GM21360 (cell line): ENCODE measurements at regions not wholly inside any gene's neighbourhood (a gene's known extent, or its start where the extent isn't known, plus 50 kb on each side); places are given as distances from the start of the nearest gene placed in this dataset.

Source experiments
- ATAC-seq: cut with Tn5 transposase; IDR thresholded peaks from one replicate; pipeline ENCODE4 v1.9.1; 2021; ENCODE audit warnings: mild to moderate bottlenecking, moderate library complexity; ENCODE audit not compliant: unreplicated experiment

DNA sequence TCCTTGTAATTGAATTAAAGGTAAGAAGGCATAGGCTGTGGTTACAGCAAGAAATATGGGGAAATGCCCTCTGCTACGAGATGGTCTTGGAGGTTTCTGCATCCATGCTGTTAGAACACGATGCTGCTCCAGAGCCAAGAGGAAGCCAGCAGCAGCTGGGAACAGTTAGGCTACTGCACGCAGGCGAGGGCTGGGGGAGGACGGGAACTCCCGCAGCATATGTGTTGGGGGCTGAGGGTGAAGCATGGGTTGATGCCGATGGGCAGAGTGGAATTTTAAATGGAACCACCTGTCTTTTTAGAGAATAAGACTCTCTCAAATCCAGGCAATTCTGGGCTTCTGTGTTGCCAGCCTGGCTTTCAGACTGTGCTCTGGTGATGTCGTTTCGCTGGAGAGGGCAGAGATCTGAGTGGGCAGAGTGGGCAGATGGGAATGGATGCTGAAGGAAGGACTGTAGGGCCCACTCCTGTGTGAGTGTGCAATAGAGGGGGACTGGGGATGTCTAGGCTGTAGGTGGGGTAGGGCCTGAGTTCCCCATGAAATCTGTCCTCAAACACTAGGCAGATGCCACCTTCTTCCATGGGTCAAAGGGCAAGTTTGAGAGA lies 417.0 kb upstream of the TPM1 start:
- no peak for ATAC-seq

- no peak for ATAC-seq
Observed at GRCh38 chr15:62626903-62627302, 415.6 kb upstream of the TPM1 start.

DNA sequence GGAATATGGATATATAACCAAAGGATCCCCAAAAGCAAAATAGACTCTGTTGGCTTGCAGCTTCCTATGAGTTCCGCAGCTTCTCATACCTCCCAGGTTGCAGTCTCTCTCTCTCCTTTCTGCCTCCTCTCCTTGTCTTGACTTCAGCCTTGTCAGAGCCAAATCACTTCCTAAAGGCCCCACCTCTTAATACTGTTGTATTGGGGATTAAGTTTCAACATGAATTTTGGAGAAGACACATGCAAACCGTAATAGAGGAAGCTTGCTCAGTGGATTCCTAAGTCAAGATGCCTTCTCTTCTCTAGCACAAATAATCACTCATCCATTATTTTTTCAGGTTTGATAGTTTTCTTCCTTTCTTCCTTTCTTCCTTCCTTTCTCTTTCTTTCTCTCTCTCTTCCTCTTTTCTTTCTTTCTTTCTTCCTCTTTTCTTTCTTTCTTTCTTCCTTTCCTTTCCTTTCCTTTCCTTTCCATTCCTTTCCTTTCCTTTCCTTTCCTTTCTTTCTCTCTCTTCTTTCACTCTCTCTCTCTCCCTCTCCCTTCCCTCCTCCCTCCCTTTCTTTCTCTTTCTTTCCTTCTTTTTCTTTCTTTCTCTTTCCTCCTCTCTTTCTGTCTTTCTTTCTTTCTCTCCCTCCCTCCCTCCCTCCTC lies 411.3 kb upstream of the TPM1 start:
- ATAC-seq, result no peak

DNA sequence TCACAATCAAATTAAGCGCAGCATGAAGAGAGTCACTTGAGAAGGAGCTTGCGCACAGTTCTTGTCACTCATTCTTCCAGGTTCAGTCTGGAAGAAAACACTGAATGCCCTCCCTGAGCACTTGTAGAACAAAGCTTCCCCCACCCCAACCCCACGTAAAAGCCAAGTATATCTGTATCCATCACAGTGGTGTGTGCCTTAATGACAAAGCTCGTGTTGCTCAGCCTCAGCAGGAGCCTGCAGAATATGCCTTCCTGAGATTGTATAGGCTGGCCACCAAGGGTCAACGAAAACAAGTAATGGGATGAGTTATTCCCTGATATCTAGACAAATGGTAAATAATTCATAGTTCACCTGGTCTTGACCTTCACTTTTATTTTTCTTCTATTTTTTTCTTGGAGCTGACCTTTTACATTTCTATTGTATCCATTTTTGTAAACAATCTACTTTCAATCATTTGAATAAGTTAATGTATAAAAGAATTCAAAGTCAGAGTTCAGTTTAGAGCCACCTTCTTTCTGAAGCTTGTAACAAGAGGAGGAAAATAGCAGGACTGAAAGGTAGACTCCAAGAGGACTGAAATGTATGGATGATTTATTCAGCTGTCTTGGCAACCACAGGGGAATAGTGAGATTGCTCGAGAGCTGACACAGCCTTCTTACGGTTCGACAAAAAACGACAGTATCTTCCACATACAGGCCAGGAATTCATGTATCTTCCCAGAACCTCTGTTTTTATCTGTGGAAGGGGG lies 405.5 kb upstream of the TPM1 start:
- no peak for ATAC-seq

DNA sequence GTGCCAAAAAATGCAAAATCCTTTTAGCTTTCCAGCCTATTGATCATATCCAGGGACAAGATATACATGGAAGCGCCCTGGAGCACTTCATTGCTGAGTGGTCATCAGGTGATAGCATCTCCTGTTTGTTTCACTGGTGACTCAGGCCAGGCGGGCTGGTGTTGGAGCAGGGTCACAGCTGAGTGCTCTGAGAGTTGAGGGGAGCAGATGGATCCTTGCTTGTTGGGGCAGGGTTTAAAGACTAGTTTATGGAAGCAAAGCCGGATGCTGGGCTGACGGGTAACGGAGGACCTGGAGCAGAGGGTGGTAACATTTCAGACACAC lies 405.0 kb upstream of the TPM1 start:
- ATAC-seq, result no peak

GRCh38 chr15:62637950-62638619 lies 404.5 kb upstream of the TPM1 start:
- ATAC-seq, result no peak

- ATAC-seq, result no peak
Observed at GRCh38 chr15:62639432-62639831, 403.1 kb upstream of the TPM1 start.

DNA sequence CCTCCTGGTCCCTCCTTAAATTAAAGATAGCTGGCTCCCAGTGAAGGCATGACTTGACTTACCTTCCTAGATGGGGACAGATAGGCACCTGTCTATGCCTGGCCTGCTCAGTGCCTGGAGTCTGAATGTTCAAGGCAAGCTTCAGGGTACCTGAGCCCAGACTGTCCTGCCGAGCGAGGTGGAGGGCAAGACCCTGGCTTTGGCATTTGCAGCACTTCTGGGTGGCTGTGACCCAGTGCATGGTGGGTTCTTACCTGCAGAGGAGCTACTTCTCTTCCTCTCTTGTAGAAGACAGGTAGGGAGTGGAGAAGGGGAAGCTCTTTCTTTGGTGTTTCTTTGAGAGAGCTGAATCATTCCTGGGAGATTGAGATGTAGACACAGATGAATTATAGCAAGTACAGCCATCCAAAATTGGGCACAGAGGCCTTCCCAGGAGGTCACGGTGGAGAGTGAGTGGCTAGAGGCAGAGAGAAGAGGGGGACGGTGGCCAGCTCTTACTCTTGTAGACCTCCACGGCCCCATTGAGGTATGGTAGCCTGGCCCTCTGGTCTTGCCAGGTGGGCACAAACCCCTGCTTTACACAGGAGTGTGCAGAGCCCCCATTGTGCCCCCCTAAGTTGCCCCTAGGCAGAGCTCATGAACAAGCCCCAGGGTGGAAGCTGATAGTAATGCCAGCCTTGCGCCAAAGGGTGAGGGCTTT lies 402.5 kb upstream of the TPM1 start:
- ATAC-seq, result no peak

GRCh38 chr15:62641825-62642224 lies 400.7 kb upstream of the TPM1 start:
- no peak for ATAC-seq

DNA sequence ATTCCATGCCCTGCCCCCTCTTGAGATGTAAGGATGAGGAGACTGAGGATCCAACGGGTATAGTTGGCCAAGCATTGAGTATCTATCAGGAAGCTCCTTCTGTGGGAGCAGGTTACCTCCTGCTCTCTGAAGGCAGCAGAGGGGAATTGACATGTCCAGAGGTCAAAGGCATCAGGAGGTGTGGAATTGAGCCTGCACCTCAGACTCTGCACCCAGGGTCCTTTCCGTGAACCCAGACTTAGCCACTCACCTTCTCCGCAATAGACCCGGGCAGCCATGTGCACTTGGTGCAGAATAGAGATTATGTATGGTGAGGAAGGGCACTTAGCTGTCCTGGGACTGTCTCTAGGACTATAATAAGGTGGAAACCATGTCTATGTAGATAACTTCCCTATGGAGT lies 399.0 kb upstream of the TPM1 start:
- no peak for ATAC-seq

DNA sequence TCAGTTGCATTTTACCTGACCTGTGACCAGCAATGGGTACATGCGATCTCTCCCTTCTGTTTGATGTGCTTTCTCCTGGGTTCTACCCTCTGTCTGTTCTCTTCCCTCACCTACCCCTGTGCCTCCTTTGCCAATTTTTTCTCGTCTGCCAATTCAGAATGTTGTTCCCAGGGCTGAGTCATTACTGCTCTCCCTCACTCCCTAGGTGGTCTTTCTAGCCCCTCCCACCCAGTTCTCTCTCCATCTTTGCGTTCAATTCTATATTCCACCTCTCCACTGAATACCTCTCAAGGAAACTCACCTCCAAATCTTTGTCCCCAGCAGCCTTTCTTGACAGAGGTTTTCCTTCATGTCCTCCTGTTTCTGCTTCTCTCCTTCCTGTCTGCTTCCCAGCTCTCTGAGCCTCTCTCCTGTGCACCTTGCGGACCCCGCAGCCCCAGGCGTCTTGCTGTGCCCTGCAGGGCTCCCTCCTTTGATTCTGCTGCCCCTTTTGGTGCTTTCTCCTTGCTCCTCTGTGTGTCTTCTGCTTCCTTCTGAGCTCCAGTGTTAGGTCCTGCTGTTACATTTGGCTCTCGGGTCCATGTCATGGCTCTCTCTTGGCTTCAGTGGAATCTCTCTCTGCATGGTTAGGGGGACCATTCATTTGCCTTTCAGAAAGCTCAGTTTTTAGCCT lies 398.2 kb upstream of the TPM1 start:
- no peak for ATAC-seq

DNA sequence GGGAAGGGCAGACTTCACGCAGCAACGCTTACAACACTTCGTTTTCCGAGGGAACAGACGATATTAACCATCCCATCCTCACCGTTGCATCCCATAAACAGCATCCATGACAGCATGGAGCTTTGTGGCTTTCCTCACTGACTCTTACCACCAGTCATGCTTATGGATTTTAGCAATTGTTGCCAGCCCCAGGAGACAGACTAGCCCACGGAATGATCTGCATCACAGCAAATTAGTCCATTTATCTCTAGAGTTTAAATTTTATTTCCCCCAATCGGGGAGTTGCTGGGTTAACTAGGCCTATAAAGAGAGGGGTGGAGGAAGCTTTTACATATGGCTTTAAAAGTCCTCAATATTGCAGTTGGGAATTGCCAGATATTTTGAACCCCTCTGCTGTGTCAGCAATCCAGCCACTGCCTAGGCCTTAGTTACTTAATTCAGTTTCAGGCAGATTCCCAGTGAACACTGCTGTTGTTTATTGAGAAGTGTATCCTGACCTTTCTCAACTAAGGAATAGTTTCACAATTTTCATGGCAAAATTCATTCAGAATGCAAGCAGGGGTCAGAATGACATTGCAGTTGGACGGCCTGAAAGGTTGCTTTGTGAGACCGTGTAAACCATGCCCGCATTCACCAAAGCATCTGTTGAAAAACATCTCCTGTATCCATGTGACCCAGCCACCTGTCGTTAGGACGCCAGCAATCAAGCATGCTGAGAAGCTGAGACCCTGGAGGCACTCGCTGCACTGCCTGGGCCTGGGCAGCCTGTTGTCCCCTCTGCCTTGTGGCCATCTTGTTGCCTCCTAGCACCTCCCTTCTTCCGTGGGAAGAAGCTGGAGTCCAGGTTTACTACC lies 397.4 kb upstream of the TPM1 start:
- no peak for ATAC-seq

GRCh38 chr15:62647202-62647842 lies 395.2 kb upstream of the TPM1 start:
- no peak for ATAC-seq

DNA sequence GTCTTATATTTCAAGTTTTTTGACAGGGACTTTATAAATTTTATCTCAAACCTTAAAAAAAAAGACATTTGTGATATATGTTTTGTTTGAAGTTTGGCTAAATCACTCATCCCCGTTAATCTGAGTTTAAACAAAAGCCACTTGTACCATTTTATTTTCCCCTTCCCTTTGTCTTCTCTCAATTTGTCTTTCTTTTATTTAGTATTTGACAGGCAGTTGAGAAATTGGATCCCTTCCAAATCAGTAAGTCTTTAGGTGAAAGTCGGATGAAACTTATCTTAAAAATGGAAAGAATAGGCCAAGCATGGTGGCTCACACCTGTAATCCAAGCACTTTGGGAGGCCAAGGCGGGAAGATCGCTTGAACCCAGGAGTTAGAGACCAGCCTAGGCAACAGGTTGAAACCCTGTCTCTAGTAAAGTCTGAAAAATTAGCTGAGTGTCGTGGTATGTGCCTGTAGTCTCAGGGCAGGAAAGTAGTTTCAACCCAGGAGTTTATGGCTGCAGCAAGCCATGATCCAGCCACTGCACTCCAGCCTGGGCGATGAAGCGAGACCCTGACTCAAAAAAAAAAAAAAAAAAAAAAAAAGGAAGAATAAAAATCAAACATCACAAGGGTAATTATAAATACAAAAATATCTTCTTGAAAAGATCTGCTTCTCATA lies 394.6 kb upstream of the TPM1 start:
- no peak for ATAC-seq

DNA sequence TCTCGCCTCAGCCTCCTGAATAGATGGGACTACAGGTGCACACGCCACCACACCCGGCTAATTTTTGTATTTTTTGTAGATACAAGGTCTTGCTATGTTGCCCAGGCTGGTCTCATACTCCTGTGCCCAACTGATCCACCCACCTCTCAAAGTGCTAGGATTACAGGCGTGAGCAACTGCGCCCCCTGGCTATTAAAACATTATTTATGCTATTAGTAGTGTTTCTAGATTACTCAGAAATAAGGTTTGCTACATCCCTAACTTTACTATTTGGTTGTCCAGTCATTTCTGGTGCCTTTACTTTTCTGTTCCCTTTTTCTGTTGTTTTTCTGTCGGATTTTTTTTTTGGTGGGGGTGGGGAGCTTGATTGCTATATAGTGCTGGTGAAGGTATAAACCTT lies 393.6 kb upstream of the TPM1 start:
- no peak for ATAC-seq

DNA sequence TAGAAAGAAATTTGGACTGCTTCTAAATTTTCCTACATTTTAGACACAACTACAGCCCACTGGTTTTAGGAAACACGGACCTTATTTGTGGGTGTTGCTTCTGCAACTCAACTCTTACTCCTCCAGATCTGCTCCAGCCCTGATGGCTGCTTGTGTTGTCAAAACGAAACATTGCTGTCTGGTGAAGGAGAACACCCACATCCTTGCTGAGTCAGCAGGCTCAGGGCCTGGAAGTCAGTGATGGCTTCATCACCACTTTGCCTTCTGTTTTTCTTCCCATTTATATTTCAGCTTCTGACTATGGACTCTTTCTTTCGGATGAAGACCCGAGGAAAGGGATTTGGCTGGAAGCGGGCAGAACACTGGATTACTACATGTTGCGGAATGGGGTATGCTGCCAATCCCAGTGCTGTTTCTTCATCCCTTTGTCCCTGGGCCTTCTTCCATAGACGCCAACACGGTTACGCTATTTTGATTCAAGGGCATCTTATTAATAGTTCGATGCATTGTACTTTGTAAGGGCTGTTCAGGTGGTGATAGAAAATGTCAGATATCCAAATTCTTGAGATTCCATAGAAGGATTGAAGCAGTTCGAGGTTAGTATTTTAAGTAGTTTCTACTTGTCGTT lies 392.6 kb upstream of the TPM1 start:
- peak; percentile 79 for ATAC-seq

DNA sequence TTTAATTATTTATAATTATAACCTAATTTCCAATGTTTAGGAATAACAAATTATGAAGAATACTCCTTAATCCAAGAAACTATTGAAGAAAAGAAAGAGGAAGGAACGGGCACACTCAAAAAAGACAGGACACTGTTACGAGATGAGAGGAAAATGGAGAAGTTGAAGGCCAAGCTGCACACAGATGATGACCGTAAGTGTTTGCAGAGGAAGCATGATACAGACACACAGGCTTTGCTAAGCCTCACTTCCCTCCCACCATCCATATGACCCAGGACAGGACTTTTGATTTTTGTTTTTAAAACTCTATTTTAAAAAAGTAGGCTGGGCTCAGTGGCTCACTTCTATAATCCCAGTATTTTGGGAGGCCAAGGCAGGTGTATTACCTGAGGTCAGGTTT lies 389.4 kb upstream of the TPM1 start:
- no peak for ATAC-seq

- no peak for ATAC-seq
Observed at GRCh38 chr15:62656071-62656470, 386.5 kb upstream of the TPM1 start.
